HG03135 (cell line): ENCODE measurements at regions not wholly inside any gene's neighbourhood (a gene's known extent, or its start where the extent isn't known, plus 50 kb on each side); places are given as distances from the start of the nearest gene placed in this dataset.
"Not testable (repeated sequence)": the region's sequence is repeated elsewhere in the genome, so short reads cannot be mapped to it uniquely, and the experiment has no call there.

ENCODE experiments used
- ATAC-seq: cut with Tn5 transposase; IDR thresholded peaks from one replicate; pipeline ENCODE4 v1.9.1; 2021; ENCODE audit warnings: mild to moderate bottlenecking, moderate library complexity; ENCODE audit not compliant: unreplicated experiment

- ATAC-seq: no peak
These were observed 123.0 kb upstream of the NR2F2 start for GRCh38 chr15:96207377-96208006.

DNA sequence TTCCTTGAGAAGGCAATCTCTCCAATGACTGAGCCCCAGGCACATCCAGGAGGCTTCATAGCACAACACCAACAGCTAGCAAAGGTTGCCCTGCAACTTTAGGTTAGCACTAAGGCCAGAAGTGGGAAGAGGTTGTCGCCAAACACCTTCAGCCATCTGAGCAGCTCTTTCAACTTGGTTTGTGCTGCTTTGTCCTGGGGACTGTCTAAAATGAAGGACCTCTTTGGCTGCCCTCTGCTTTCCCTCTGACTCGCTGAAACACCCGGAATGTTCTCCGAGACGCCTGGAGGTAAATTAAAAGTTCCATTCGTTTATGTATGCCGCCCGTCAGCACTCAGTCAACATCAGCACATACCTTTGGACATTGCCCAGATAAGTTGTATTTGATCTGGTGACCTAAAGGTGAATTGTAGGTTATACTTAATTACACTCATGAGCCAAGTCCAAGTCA lies 121.2 kb upstream of the NR2F2 start:
- ATAC-seq: no peak

DNA sequence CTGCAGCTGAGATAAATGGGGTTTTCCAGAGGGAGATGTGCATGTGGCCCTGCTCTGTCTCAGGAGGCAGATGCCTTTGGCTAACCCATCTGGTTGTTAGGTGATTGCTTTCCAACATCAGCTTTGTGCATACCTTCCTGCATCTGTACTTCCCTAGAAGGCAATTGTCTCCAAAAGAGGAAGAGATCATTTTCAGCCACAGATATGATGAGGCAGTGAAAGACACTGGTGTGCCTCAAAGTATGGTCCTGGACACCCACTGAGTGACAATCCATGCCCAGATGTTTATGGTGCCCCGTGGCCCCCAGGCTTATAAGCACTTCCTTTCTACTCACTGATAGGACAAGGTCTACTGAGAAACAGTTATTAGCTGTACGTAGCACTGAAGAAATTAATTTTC lies 117.5 kb upstream of the NR2F2 start:
- no peak for ATAC-seq

GRCh38 chr15:96213896-96214295 lies 116.6 kb upstream of the NR2F2 start:
- no peak for ATAC-seq

DNA sequence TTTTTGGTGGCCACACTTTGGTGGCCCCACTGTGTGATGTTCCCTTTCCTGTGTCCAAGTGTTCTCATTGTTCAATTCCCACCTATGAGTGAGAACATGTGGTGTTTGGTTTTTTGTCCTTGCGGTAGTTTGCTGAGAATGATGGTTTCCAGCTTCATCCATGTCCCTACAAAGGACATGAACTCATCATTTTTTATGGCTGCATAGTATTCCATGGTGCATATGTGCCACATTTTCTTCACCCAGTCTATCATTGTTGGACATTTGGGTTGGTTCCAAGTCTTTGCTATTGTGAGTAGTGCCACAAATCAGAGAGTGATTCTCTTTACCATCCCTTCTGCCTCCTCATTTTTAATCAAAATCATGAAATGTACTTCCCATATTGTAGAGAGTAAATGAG lies 114.0 kb upstream of the NR2F2 start:
- not testable (repeated sequence) for ATAC-seq

DNA sequence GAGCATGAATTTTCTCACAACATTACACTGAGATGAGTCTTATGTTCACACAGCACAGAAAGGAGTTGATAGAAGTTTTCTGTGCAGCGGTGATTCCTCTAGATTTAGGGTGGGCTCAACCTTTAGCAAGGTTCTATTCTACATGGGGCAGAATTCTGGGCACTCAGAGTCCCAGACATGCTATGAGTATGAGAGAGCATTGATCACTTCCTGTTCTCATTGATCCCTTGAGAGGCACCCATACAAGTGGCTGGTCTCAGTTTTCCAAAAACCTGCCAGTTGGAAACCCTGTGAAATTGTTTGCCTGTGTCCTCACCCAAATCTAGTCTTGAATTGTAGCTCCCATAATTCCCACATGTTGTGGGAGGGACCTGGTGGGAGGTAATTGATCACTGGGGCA lies 112.5 kb upstream of the NR2F2 start:
- ATAC-seq: no peak

- no peak for ATAC-seq
These were observed 111.7 kb upstream of the NR2F2 start for GRCh38 chr15:96218623-96219455.

GRCh38 chr15:96219681-96220080 lies 110.8 kb upstream of the NR2F2 start:
- ATAC-seq: no peak

- ATAC-seq: no peak
These were observed 109.8 kb upstream of the NR2F2 start for GRCh38 chr15:96220657-96221056.

- ATAC-seq: no peak
These were observed 107.5 kb upstream of the NR2F2 start for GRCh38 chr15:96222981-96223380.

- no peak for ATAC-seq
These were observed 106.6 kb upstream of the NR2F2 start for GRCh38 chr15:96223939-96224338.

GRCh38 chr15:96225642-96226259 lies 104.7 kb upstream of the NR2F2 start:
- no peak for ATAC-seq

GRCh38 chr15:96230526-96231181 lies 99.8 kb upstream of the NR2F2 start:
- no peak for ATAC-seq

- ATAC-seq: no peak
These were observed 98.2 kb upstream of the NR2F2 start for GRCh38 chr15:96232335-96232734.

DNA sequence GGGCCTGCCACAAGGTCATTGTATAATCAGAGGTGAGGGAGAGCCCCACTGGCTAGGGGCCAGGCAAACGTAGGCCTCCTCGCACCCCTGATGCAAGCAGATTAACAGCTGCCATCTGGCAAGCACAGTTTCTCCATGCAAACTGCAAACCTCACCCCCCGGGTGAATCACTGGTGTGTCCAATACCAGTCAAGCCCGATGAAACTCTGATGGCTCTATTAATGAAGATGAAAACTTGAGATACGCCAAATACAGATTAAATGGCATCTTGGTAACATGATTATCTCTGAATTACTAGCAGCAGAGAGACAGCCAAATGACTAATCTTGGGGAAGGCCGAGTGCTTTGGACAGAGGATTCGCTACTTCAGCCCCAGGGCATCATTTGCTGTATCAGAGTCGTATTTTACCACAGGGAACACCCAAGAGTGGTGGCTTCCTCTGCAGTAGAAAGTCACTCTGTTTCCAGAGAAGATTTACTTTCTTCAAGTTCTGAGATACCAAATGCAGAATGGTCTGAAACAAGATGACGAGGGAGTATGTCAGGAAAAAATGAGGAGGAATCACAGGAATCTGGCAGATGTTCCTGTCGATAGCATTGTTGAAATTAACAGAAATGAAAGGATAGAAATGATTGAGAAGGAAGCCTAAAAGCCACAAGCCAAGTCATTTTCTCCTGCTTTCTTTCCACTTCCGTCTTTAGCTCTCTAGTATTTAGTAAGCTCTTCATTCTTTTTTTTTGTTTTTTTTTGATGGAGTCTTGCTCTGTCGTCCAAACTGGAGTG lies 96.2 kb upstream of the NR2F2 start:
- ATAC-seq: no peak

DNA sequence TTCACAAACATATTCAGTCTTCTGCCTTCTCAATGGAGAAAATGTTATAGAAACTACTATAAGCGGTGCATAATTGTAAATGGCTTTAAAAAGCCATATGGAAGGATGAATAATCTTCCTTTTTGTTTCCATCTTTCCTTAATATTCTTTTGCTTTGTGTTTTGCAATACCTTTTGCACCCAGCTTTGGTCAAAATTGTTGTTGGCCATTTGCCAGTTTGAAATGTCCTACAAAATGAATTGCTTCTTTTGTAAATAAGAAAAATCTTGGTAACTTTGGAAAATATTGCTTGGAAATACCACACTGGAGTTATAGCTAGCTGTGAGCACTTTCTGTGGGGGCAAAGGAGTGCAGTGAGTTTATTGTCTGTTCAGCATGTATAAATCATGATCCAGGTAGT lies 93.5 kb upstream of the NR2F2 start:
- no peak for ATAC-seq

DNA sequence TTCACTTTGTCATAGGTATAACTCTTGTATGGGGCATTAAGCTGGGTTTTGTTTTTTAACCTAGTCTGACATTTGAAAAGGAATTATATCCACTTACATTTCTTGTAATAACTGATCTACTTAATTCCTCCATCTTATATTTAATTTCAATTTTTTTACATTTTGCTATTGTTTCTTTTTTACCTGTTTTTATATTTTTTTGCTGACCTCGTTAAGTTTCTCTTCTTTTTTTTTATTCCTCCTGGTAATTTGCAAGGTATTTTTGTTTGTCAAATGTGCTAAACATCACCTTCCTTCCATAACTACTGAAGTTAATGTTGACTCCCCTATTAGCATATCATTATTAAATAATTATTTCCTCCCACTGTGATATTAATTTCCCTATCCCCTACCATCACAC lies 87.7 kb upstream of the NR2F2 start:
- no peak for ATAC-seq

- no peak for ATAC-seq
These were observed 86.8 kb upstream of the NR2F2 start for GRCh38 chr15:96243701-96244100.

GRCh38 chr15:96245252-96245651 lies 85.2 kb upstream of the NR2F2 start:
- ATAC-seq: no peak

- ATAC-seq: no peak
These were observed 84.4 kb upstream of the NR2F2 start for GRCh38 chr15:96246057-96246456.
